ENCODE measurements at regions not wholly inside any gene's neighbourhood (a gene's known extent, or its start where the extent isn't known, plus 50 kb on each side); places are given as distances from the start of the nearest gene placed in this dataset.

DNA sequence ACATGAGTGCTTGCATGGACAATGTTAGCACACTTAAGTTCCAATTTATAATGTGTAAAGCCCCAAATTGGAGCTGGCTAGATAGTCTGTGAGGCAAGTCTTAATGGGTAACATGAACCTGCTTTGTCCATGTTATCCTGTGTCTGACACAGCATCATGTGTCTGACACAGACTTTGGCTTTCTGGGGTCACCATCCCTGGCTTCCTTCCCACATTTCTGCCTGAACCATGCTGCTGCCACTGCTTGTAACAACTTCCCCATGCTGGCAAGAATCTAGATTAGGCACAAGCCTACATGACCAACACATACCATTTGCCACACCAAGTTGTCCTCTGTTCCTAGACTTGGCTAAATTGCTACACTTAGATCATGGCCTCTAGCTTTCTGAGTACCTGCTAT lies 49.8 kb upstream of the ZBTB7C start:
- no peak for TF ChIP-seq SUZ12 (IDR thresholded peaks at IDR 0.05; ENCODE audit: extremely low read depth, insufficient read depth, insufficient read length)
- no peak for TF ChIP-seq ZNF274 (IDR thresholded peaks at IDR 0.05; ENCODE audit: low read depth, low read length)
